ENCODE measurements at regions not wholly inside any gene's neighbourhood (a gene's known extent, or its start where the extent isn't known, plus 50 kb on each side); places are given as distances from the start of the nearest gene placed in this dataset.

GRCh38 chr1:56254130-56254529 lies 325.2 kb downstream of the PLPP3 start:
- TF ChIP-seq POLR2AphosphoS5 (IDR thresholded peaks at IDR 0.05; ENCODE audit: borderline replicate concordance, low read depth, low read length) (no peak), EZH2 (IDR thresholded peaks at IDR 0.05) (no peak), FOXP2 (optimal IDR thresholded peaks at IDR 0.05; ENCODE audit: control extremely low read depth, extremely low read length, insufficient read depth) (no peak)
